Nephron (organoid): ENCODE measurements at regions not wholly inside any gene's neighbourhood (a gene's known extent, or its start where the extent isn't known, plus 50 kb on each side); places are given as distances from the start of the nearest gene placed in this dataset.

Experiments used
- H3K27ac Mint-ChIP-seq, 3 experiments: 2 replicates each; pipeline ENCODE4 v1.8.0; 2020; ENCODE audit warnings: mixed read lengths in 3 of 3, mild to moderate bottlenecking in 2 of 3, moderate library complexity in 1 of 3
- H3K27me3 Mint-ChIP-seq: 2 replicates; pipeline ENCODE4 v1.8.0; 2021; ENCODE audit warnings: low read depth, mild to moderate bottlenecking, moderate library complexity, mixed read lengths
- H3K36me3 Mint-ChIP-seq: 2 replicates; pipeline ENCODE4 v1.8.0; 2020; ENCODE audit warnings: low read depth, mixed read lengths
- H3K4me1 Mint-ChIP-seq: 2 replicates; pipeline ENCODE4 v1.8.0; 2020; ENCODE audit warnings: mixed read lengths
- H3K4me3 Mint-ChIP-seq, 3 experiments: 2 replicates each; pipeline ENCODE4 v1.8.0; 2020; ENCODE audit warnings: mild to moderate bottlenecking in 3 of 3, mixed read lengths in 3 of 3, moderate library complexity in 2 of 3
- H3K9me3 Mint-ChIP-seq: 2 replicates; pipeline ENCODE4 v1.8.0; 2020; ENCODE audit warnings: mixed read lengths
- TF ChIP-seq, protein P1 (sequence below), 3 experiments: fragments of 200-600 bp; sonication (generic); IDR thresholded peaks; one replicate each; pipeline ENCODE4 v1.5.0; 2021; ENCODE audit warnings: antibody characterized with exemption in 3 of 3; ENCODE audit not compliant: unreplicated experiment in 3 of 3

- Mint-ChIP-seq H3K27ac (no peak overlapping the region), H3K27me3 (peaks cover 26% of the 10 kb centered on the region), H3K4me3 (no peak overlapping the region), H3K9me3 (no peaks in the 10 kb centered on the region), H3K36me3 (no peaks in the 10 kb centered on the region), H3K4me1 (peaks cover 18% of the 10 kb centered on the region)
- TF ChIP-seq, protein P1, sequence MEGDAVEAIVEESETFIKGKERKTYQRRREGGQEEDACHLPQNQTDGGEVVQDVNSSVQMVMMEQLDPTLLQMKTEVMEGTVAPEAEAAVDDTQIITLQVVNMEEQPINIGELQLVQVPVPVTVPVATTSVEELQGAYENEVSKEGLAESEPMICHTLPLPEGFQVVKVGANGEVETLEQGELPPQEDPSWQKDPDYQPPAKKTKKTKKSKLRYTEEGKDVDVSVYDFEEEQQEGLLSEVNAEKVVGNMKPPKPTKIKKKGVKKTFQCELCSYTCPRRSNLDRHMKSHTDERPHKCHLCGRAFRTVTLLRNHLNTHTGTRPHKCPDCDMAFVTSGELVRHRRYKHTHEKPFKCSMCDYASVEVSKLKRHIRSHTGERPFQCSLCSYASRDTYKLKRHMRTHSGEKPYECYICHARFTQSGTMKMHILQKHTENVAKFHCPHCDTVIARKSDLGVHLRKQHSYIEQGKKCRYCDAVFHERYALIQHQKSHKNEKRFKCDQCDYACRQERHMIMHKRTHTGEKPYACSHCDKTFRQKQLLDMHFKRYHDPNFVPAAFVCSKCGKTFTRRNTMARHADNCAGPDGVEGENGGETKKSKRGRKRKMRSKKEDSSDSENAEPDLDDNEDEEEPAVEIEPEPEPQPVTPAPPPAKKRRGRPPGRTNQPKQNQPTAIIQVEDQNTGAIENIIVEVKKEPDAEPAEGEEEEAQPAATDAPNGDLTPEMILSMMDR (IDR thresholded peaks at IDR 0.05; ENCODE audit: unreplicated experiment in 3 of 3), result no peak
Observed at GRCh38 chr3:72111265-72112205, 326.6 kb upstream of the PROK2 start.

- no peaks in the 10 kb centered on the region for H3K9me3 Mint-ChIP-seq
- no peak overlapping the region for H3K27ac Mint-ChIP-seq
- TF ChIP-seq, protein P1 (IDR thresholded peaks at IDR 0.05; ENCODE audit: unreplicated experiment in 3 of 3), result no peak
- no peaks in the 10 kb centered on the region for H3K36me3 Mint-ChIP-seq
- no peak overlapping the region for H3K4me3 Mint-ChIP-seq
- H3K27me3 Mint-ChIP-seq, result peaks cover 30% of the 10 kb centered on the region
- peaks cover 18% of the 10 kb centered on the region for H3K4me1 Mint-ChIP-seq
Observed at GRCh38 chr3:72109327-72110259, 324.6 kb upstream of the PROK2 start.

DNA sequence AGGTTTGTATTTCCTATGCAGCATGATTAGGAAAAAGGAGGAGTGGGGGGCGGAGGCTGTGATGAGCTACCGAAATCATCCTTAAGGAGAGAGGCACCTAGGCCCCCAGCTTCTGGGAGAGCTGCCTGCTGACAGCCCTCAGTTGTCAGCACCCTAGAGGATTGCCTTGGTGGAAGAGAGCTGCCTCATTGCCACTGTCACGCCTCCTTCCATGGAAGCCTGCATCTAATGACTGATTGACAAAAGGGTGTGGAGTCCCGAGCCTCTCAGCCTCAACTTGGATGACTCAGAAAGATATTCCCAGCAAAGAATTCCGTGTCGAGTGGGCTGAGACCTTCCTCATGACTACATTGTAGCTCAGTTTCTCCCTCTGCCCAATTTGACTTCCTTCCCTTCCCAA is 320.4 kb upstream of the PROK2 start:
- no peak overlapping the region for H3K27ac Mint-ChIP-seq
- H3K9me3 Mint-ChIP-seq, result no peaks in the 10 kb centered on the region
- peaks cover 50% of the 10 kb centered on the region for H3K27me3 Mint-ChIP-seq
- no peak overlapping the region for H3K4me3 Mint-ChIP-seq
- peaks cover 19% of the 10 kb centered on the region for H3K4me1 Mint-ChIP-seq
- H3K36me3 Mint-ChIP-seq, result no peaks in the 10 kb centered on the region
- TF ChIP-seq, protein P1 (IDR thresholded peaks at IDR 0.05; ENCODE audit: unreplicated experiment in 3 of 3), result no peak

GRCh38 chr3:72102112-72102616 is 317.2 kb upstream of the PROK2 start:
- H3K27me3 Mint-ChIP-seq, result peaks cover 64% of the 10 kb centered on the region
- H3K4me3 Mint-ChIP-seq, result peak overlapping the region in 1 of 3 experiments; percentile 17
- no peaks in the 10 kb centered on the region for H3K9me3 Mint-ChIP-seq
- TF ChIP-seq, protein P1 (IDR thresholded peaks at IDR 0.05; ENCODE audit: unreplicated experiment in 3 of 3), result no peak
- no peaks in the 10 kb centered on the region for H3K36me3 Mint-ChIP-seq
- H3K4me1 Mint-ChIP-seq, result peaks cover 28% of the 10 kb centered on the region
- peak overlapping the region in 1 of 3 experiments; percentile 75 for H3K27ac Mint-ChIP-seq

- peaks cover 28% of the 10 kb centered on the region for H3K4me1 Mint-ChIP-seq
- H3K27me3 Mint-ChIP-seq, result peaks cover 70% of the 10 kb centered on the region
- TF ChIP-seq, protein P1 (IDR thresholded peaks at IDR 0.05; ENCODE audit: unreplicated experiment in 3 of 3), result no peak
- H3K36me3 Mint-ChIP-seq, result no peaks in the 10 kb centered on the region
- no peaks in the 10 kb centered on the region for H3K9me3 Mint-ChIP-seq
- peak overlapping the region; percentile 87 to 90 (median 88) for H3K4me3 Mint-ChIP-seq
- peak overlapping the region; percentile 30 to 78 (median 77) for H3K27ac Mint-ChIP-seq
Observed at GRCh38 chr3:72101494-72101893, 316.5 kb upstream of the PROK2 start.
